COLO668 (cell line): ENCODE measurements at regions not wholly inside any gene's neighbourhood (a gene's known extent, or its start where the extent isn't known, plus 50 kb on each side); places are given as distances from the start of the nearest gene placed in this dataset.
A peak's percentile ranks its signal among the peaks of the same experiment; 100 is the strongest.
"Not testable (repeated sequence)": the region's sequence is repeated elsewhere in the genome, so short reads cannot be mapped to it uniquely, and the experiment has no call there.

Experiments used
- DNase-seq: peaks from one replicate; lab custom pipeline; 2025; ENCODE audit not compliant: unreplicated experiment; lab: John Stamatoyannopoulos, UW

DNA sequence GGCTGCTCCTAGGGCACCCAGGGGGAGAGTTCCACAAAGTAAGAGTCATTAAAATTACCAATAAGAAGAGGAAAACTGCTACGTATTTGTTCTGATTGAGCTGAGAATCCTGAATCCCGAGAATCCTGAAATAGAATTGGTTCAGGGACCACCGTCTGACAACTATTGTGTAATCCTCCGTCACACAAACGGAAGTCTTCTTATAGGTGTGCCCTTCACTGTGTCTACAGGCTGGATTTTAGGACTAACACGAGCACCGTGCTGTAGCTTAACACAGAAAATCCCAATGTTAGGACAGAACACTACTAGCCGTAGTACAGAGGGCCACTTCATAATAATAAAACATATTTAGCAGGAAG, 50.6 kb upstream of the RNF182 start:
- no peak for DNase-seq

GRCh38 chr6:13873288-13874190, 51.2 kb upstream of the RNF182 start:
- DNase-seq, result peak; percentile 84

DNA sequence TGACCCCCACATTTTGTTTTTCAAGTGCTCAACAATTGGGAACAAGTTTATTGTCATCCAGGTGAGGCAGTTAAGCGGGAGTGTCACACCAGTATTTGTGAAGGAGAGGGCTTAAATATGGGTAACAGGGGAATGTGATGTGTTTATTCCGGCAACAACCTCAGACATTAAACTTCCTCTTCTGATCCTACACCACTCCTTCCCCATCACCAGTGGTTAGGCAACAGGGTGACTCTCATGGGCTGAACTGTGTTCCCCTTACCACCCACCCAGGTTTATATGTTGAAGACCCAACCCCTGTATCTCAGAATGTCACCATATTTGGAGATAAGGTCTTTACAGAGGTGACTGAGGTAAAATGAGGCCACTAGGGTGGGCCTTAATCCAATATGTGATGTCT, 52.1 kb upstream of the RNF182 start:
- DNase-seq, result no peak

DNA sequence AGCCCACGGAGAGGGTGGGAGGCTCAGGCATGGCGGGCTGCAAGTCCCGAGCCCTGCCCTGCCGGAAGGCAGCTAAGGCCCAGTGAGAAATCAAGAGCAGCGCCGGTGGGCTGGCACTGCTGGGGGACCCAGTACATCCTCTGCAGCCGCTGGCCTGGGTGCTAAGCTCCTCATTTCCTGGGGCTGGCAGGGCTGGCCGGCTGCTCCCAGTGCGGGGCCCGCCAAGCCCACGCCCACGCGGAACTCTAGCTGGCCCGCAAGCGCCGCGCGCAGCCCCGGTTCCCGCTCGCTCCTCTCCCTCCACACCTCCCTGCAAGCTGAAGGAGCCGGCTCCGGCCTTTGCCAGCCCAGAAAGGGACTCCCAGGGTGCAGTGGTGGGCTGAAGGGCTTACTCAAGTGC, 52.7 kb upstream of the RNF182 start:
- not testable (repeated sequence) for DNase-seq

DNA sequence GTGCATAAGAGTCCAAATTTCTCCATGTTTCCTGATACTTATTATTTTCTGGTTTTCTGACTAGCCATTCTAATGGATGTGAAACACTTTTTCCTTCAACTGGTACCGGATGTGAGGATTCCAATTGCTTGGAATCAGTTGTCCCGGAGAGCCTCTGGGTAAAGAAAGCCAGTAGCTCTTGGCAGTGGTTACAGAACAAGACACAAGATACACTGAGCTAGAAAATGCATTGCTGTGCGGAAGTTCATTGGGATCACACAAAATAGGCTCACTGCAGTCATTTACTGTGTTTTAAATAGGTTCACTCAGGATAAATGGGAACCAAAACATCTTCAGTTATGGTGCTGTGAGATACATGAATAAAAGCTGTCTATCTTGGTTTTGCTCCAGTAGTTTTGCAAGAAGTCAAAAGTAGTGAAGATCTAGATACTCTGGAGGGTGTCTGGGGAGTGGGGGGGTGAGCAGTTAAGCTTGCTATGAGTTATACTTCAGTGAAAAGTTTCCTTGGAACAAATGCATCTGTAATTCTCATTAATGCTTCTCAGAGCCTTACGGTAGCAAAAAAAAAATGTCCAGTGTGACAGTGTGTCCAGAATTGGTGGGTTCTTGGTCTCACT, 54.4 kb upstream of the RNF182 start:
- DNase-seq, result no peak

DNA sequence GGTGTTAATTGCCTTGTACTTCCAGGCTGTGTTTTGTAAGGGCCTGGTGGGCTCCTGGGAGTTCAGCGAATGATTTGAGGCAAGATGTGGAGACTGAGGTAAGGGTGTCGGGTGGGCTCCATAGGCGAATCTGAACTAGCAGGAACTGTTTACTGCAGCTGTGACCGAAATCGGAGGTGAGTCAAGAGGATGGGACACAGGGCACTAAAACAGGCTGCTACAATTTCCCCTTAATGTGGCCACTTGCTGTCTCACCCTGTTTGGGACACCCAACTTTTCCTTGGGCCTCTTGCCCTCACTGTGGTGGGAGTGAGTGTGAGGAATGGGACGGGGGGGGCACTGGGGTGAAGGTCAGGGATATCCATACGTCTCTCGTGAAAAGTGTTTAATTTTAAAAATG, 53.9 kb upstream of the MCUR1 start:
- no peak for DNase-seq

GRCh38 chr6:13866301-13866700, 51.9 kb upstream of the MCUR1 start:
- no peak for DNase-seq

GRCh38 chr6:13865141-13865540, 50.8 kb upstream of the MCUR1 start:
- no peak for DNase-seq

- not testable (repeated sequence) for DNase-seq
Observed at GRCh38 chr6:13864669-13865068, 50.3 kb upstream of the MCUR1 start.
